Endodermal cell (in vitro differentiated cells): ENCODE measurements at regions not wholly inside any gene's neighbourhood (a gene's known extent, or its start where the extent isn't known, plus 50 kb on each side); places are given as distances from the start of the nearest gene placed in this dataset.

ENCODE experiments used
- DNase-seq: peaks from one replicate; pipeline ENCODE4 v3.0.0-alpha.2; 2017
- H3K27ac ChIP-seq: 2 replicates; pipeline ENCODE4 v1.5.1; 2013; ENCODE audit warnings: mild to moderate bottlenecking, low read depth, low read length, moderate library complexity
- H3K27me3 ChIP-seq: 2 replicates; pipeline ENCODE4 v1.6.1; 2013; ENCODE audit warnings: mild to moderate bottlenecking, low read length, moderate library complexity; ENCODE audit not compliant: insufficient read depth, control insufficient read depth, poor library complexity, severe bottlenecking
- H3K36me3 ChIP-seq: 2 replicates; pipeline ENCODE4 v1.7.0; 2013; ENCODE audit warnings: mild to moderate bottlenecking, low read length, moderate library complexity; ENCODE audit not compliant: control insufficient read depth, insufficient read depth
- H3K4me1 ChIP-seq: one replicate; pipeline ENCODE4 v1.7.0; 2013; ENCODE audit warnings: low read length; ENCODE audit not compliant: control insufficient read depth, insufficient read depth
- H3K4me3 ChIP-seq: 2 replicates; pipeline ENCODE4 v1.5.1; 2013; ENCODE audit warnings: mild to moderate bottlenecking, low read length, moderate library complexity
- H3K9ac ChIP-seq: 2 replicates; pipeline ENCODE4 v1.6.1; 2013; ENCODE audit warnings: mild to moderate bottlenecking, low read length, moderate library complexity; ENCODE audit not compliant: poor library complexity, severe bottlenecking; ENCODE audit errors: extremely low read depth
- H3K9me3 ChIP-seq: 2 replicates; pipeline ENCODE4 v1.6.1; 2013; ENCODE audit warnings: mild to moderate bottlenecking, low read length, moderate library complexity; ENCODE audit not compliant: control insufficient read depth
- H3K27ac Mint-ChIP-seq: 2 replicates; pipeline ENCODE4 v1.8.0; 2020; ENCODE audit warnings: mixed read lengths
- H3K27me3 Mint-ChIP-seq: 2 replicates; pipeline ENCODE4 v1.8.0; 2021; ENCODE audit warnings: mild to moderate bottlenecking, mixed read lengths; ENCODE audit not compliant: insufficient read depth
- H3K36me3 Mint-ChIP-seq: 2 replicates; pipeline ENCODE4 v1.8.0; 2020; ENCODE audit warnings: low read depth, mixed read lengths
- H3K4me1 Mint-ChIP-seq: 2 replicates; pipeline ENCODE4 v1.8.0; 2020; ENCODE audit warnings: mixed read lengths
- H3K4me3 Mint-ChIP-seq: 2 replicates; pipeline ENCODE4 v1.8.0; 2020; ENCODE audit warnings: mild to moderate bottlenecking, moderate library complexity, mixed read lengths
- H3K9me3 Mint-ChIP-seq: 2 replicates; pipeline ENCODE4 v1.8.0; 2020; ENCODE audit warnings: mild to moderate bottlenecking, mixed read lengths
- WGBS, 2 experiments: methylation state at CpG; one replicate each; pipeline versions ENCODE4 v1.1.5 to v1.1.7; 2013; ENCODE audit warnings: missing lambda C conversion rate in 2 of 2, mixed read lengths in 1 of 2; ENCODE audit not compliant: insufficient coverage in 1 of 2, insufficient read length in 1 of 2; 5-methylcytosine and 5-hydroxymethylcytosine counted together
- TF ChIP-seq, protein P1 (sequence below): fragments of 200-600 bp; sonication (generic); conservative IDR thresholded peaks from 2 replicates; pipeline ENCODE4 v1.5.0; 2021; ENCODE audit warnings: antibody characterized with exemption, mild to moderate bottlenecking

DNA sequence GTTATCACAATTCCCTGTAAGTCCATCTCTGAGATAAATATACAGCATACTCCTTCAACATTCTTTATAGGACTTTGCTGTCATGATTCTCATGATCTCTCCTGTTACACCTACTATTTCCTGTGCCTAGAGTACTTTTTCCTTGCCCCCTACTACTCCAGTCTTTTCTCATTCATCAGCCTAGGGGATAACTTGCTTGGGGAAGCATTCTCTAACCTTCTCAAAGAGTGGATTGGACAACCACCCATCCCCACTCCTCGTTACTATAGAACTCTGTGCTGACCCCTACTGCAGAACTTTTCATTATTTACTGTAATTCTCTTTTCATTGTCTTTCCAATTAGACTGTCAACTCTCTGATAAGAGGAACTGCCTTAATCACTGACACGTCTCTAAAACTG, 57.4 kb upstream of the TFEC start:
- H3K9me3 ChIP-seq = no peaks in the 10 kb centered on the region
- WGBS, 2 experiments = 64% methylated on average over 2 of the region's 2 CpGs; no CpG with 5 or more reads in 1 of the 2 experiments
- Mint-ChIP-seq H3K27ac (no peak overlapping the region), H3K27me3 (no peaks in the 10 kb centered on the region), H3K4me1 (peaks cover 4% of the 10 kb centered on the region), H3K36me3 (no peaks in the 10 kb centered on the region), H3K4me3 (no peak overlapping the region), H3K9me3 (no peaks in the 10 kb centered on the region)
- DNase-seq = no peak
- no peak overlapping the region for H3K27ac ChIP-seq
- TF ChIP-seq, protein P1, sequence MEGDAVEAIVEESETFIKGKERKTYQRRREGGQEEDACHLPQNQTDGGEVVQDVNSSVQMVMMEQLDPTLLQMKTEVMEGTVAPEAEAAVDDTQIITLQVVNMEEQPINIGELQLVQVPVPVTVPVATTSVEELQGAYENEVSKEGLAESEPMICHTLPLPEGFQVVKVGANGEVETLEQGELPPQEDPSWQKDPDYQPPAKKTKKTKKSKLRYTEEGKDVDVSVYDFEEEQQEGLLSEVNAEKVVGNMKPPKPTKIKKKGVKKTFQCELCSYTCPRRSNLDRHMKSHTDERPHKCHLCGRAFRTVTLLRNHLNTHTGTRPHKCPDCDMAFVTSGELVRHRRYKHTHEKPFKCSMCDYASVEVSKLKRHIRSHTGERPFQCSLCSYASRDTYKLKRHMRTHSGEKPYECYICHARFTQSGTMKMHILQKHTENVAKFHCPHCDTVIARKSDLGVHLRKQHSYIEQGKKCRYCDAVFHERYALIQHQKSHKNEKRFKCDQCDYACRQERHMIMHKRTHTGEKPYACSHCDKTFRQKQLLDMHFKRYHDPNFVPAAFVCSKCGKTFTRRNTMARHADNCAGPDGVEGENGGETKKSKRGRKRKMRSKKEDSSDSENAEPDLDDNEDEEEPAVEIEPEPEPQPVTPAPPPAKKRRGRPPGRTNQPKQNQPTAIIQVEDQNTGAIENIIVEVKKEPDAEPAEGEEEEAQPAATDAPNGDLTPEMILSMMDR = no peak
- H3K27me3 ChIP-seq = no peaks in the 10 kb centered on the region
- no peak overlapping the region for H3K9ac ChIP-seq
- no peak overlapping the region for H3K4me3 ChIP-seq
- no peaks in the 10 kb centered on the region for H3K4me1 ChIP-seq
- H3K36me3 ChIP-seq = no peaks in the 10 kb centered on the region

DNA sequence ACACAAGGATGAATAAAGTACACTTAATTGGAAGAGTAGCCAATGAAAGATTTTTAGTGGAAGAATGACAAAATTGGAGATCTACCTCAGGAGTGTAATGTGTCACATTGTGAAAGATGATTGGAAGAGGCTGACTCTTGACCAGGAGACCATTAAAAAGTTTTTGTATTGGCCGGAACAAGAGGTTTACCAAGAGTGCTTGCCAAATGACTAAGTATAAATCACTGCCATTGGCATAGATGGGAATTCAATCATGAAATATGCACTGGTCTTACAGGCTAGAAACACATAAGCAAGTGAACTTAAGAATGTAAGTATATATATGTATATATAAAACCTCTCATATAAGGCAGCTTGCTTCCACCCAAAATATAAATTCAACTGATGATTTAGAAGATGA, 58.7 kb upstream of the TFEC start:
- no peaks in the 10 kb centered on the region for H3K9me3 ChIP-seq

DNA sequence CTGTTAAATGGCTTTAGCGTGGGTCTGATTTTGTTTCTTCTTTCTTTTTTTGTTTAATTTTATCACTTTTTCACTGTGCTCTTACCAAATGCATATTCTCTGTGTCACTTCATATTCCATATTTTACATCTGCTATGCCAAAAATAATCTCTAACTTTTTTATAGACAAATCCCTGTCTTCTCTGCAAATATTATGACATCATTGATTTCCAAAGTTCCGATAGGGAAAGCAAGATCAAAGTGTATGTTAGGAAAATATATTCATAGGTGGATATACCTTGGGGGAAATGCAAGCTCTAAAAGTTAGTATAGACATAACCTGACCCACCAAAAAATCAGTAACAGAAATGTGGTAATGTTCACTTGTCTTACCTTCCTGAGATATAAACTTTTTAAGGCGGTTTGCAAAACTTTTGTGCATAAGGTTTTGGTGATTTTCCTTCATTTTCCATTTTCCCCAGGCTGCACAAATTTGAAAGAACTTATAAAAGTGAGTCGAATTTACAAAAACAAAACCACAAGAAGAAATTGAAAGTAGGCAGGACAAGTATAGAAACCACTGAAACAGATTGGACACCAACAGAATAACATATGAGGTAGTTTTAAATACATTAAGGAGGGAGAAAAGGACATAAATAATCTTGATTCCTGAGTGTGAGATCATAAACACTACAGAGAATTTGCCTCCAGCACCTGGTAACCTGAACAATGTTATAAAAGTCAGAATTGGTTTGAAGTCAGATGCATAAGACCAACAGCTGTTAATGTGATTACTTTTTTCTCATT, 63.1 kb upstream of the TFEC start:
- no peak overlapping the region for H3K27ac ChIP-seq
- TF ChIP-seq, protein P1 = no peak
- no peak for DNase-seq
- no peaks in the 10 kb centered on the region for H3K27me3 ChIP-seq
- H3K9me3 ChIP-seq = no peaks in the 10 kb centered on the region
- Mint-ChIP-seq H3K27ac (no peak overlapping the region), H3K9me3 (no peaks in the 10 kb centered on the region), H3K27me3 (no peaks in the 10 kb centered on the region), H3K4me1 (no peaks in the 10 kb centered on the region), H3K4me3 (no peak overlapping the region), H3K36me3 (no peaks in the 10 kb centered on the region)
- no peaks in the 10 kb centered on the region for H3K4me1 ChIP-seq
- H3K4me3 ChIP-seq = no peak overlapping the region
- H3K36me3 ChIP-seq = no peaks in the 10 kb centered on the region
- no peak overlapping the region for H3K9ac ChIP-seq
- WGBS, 2 experiments = 90 to 91% methylated on average over 2 to 4 of the region's 4 CpGs

More for the DNA sequence above, 58.7 kb upstream of the TFEC start:
- Mint-ChIP-seq H3K27me3 (no peaks in the 10 kb centered on the region), H3K4me3 (no peak overlapping the region), H3K9me3 (no peaks in the 10 kb centered on the region), H3K36me3 (no peaks in the 10 kb centered on the region), H3K4me1 (peaks cover 4% of the 10 kb centered on the region), H3K27ac (no peak overlapping the region)
- Histone ChIP-seq H3K4me1 (no peaks in the 10 kb centered on the region), H3K27me3 (no peaks in the 10 kb centered on the region), H3K4me3 (no peak overlapping the region), H3K27ac (no peak overlapping the region), H3K36me3 (no peaks in the 10 kb centered on the region), H3K9ac (no peak overlapping the region)
- no peak for DNase-seq
- TF ChIP-seq, protein P1 = no peak
- 71 to 92% methylated on average over 1 of the region's 1 CpG for WGBS, 2 experiments
